MM.1S (cell line): ENCODE measurements at regions not wholly inside any gene's neighbourhood (a gene's known extent, or its start where the extent isn't known, plus 50 kb on each side); places are given as distances from the start of the nearest gene placed in this dataset.

ENCODE experiments used
- EZH2 ChIP-seq: fragments of 300-600 bp; sonication (generic); optimal IDR thresholded peaks from 2 replicates; pipeline ENCODE3; 2017; ENCODE audit warnings: low read depth, mild to moderate bottlenecking, antibody characterized with exemption, low read length, mixed read lengths
- EZH2phosphoT487 ChIP-seq: fragments of 300-600 bp; sonication (generic); IDR thresholded peaks from 2 replicates; pipeline ENCODE4 v1.6.1; 2018; ENCODE audit warnings: antibody characterized with exemption, low read length
- TF ChIP-seq, protein P1 (sequence below): fragments of 300-600 bp; sonication (generic); IDR thresholded peaks from 2 replicates; pipeline ENCODE4 v1.5.1; 2016; ENCODE audit warnings: antibody characterized with exemption, low read length, mixed read lengths

DNA sequence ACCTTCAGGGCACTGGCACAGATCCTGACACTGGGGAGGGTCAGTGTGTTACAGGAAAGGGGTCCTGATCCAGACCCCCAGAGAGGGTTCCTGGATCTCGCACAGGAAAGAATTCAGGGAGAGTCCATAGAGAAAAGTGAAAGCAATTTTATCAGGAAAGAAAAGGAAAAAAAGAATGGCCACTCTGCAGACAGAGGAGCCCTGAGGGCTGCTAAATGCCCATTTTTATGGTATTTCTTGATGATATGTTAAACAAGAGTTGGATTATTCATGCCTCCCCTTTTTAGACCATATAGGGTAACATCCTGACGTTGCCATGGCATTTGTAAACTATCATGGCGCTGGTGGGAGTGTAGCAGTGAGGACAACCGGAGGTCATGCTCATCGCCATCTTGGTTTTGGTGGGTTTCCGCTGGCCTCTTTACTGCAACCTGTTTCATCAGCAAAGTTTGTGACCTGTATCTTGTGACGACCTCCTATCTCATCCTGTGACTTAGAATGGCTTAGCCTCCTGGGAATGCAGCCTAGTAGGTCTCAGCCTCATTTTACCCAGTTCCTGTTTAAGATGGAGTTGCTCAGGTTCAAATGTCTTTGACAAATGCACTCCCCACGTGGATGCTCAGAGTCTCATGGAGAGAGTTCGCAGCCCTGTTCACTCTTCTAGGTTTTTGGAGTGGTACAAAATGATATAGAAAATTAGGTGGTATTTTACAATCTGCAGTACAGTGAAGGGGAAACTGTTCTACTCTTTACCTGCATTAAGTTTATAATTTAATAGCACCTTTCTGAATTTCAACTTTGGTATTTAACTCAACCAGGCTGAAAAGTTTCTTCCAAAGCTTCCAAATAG, 1363.7 kb upstream of the TMEM132C start:
- TF ChIP-seq, protein P1, sequence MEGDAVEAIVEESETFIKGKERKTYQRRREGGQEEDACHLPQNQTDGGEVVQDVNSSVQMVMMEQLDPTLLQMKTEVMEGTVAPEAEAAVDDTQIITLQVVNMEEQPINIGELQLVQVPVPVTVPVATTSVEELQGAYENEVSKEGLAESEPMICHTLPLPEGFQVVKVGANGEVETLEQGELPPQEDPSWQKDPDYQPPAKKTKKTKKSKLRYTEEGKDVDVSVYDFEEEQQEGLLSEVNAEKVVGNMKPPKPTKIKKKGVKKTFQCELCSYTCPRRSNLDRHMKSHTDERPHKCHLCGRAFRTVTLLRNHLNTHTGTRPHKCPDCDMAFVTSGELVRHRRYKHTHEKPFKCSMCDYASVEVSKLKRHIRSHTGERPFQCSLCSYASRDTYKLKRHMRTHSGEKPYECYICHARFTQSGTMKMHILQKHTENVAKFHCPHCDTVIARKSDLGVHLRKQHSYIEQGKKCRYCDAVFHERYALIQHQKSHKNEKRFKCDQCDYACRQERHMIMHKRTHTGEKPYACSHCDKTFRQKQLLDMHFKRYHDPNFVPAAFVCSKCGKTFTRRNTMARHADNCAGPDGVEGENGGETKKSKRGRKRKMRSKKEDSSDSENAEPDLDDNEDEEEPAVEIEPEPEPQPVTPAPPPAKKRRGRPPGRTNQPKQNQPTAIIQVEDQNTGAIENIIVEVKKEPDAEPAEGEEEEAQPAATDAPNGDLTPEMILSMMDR, result no peak
- TF ChIP-seq EZH2phosphoT487, result no peak
- no peak for TF ChIP-seq EZH2
